DMS153 treated with DMSO at 0.1 percent for 48 hours (cell line): ENCODE measurements at regions not wholly inside any gene's neighbourhood (a gene's known extent, or its start where the extent isn't known, plus 50 kb on each side); places are given as distances from the start of the nearest gene placed in this dataset.

Source experiments
- DNase-seq: peaks from one replicate; lab custom pipeline; 2025; ENCODE audit not compliant: unreplicated experiment; lab: John Stamatoyannopoulos, UW

DNA sequence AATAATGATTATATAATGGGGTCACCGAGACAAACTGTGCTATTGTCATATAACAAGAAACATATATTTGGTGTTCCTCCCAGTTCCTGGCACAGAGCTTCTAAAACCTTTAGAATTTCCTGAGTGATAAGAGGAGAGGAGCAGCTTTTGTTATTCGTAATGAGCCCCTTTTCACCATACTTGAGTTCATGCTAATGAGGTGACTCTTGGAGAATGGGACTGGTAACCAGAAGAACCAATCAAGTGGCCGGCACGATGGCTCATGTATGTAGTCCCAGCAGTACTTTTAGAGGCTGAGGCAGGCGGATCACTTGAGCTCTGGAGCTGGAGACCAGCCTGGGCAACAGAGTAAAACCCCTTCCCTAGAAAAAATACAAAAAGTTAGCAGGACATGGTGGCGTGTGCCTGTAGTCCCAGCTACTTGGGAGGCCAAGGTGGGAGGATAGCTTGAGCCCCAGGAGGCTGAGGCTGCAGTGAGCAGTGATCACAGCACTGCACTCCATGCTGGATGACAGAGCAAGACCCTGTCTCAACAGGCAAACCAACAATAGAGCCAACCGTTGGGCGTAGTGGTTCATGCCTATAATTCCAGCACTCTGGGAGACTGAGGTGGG, 62.7 kb upstream of the FTH1 start:
- DNase-seq, result no peak

- no peak for DNase-seq
Observed at GRCh38 chr11:62026739-62027370, 59.4 kb upstream of the FTH1 start.

DNA sequence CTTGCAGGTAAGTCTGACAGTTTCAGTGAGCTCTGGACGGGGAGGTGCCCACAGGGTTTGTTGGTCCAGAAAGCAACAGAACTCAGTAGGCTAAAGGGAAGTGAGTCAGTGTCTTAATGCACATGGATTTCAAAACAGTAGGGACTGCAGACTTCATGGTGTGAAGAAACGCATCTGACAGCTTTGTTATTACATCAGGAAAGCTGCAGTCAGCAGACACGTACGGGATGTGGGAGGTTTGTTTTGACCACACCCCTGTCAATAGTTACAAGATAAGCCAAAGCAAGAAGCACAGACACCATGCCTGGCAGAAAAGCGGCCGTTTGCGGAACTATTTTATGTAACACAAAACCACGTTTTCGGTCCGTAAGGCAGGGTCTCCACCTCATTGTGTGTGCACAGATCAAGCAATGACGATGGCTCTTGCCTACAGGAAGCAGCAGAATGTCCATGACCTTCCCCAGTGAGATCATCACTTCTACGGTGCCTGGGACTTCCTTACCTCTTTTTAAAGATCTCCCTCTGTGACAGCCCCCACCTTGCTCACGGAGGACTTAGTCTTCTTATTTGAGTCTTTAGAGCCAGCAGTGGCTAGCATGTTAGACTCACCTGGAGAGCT, 58.2 kb upstream of the FTH1 start:
- DNase-seq, result peak; percentile 10

- DNase-seq, result no peak
Observed at GRCh38 chr11:62024936-62025486, 57.6 kb upstream of the FTH1 start.

- no peak for DNase-seq
Observed at GRCh38 chr11:62022211-62022610, 54.8 kb upstream of the FTH1 start.

DNA sequence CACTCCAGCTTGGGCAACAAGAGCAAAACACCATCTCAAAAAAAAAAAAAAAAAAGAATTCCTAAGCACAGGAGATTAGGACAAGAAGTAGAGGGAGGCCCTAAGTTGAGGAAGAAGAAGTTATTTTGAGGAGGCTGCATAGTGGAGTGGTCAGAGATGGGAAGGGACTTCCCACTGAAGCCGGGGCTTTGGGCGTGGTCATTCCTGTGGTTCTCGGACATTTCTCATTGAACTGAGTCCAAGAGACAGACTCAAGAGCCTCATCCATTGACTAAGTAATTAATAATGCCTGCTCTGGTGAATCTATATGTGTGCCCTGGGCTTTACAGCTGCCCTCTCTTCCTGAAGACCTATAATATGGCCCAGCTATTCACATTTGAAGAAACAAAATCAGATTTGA, 53.2 kb upstream of the FTH1 start:
- no peak for DNase-seq

- no peak for DNase-seq
Observed at GRCh38 chr11:62018981-62019664, 51.7 kb upstream of the FTH1 start.

- DNase-seq, result no peak
Observed at GRCh38 chr11:62017878-62018655, 50.6 kb upstream of the FTH1 start.
